Colonic mucosa (tissue), 4 donors: ENCODE measurements at regions not wholly inside any gene's neighbourhood (a gene's known extent, or its start where the extent isn't known, plus 50 kb on each side); places are given as distances from the start of the nearest gene placed in this dataset.

ENCODE experiments used
- DNase-seq: peaks from one replicate; pipeline ENCODE4 v3.0.0-alpha.2; 2020
- H3K27ac ChIP-seq: fragments of 200-600 bp; one replicate; pipeline ENCODE4 v1.8.0; 2021
- H3K27me3 ChIP-seq: fragments of 200-600 bp; one replicate; pipeline ENCODE4 v1.8.0; 2021
- H3K36me3 ChIP-seq: fragments of 200-600 bp; one replicate; pipeline ENCODE4 v1.8.0; 2021
- H3K4me1 ChIP-seq: fragments of 200-600 bp; one replicate; pipeline ENCODE4 v1.8.0; 2021; ENCODE audit warnings: mild to moderate bottlenecking
- H3K4me3 ChIP-seq: fragments of 200-600 bp; one replicate; pipeline ENCODE4 v1.8.0; 2021
- H3K9ac ChIP-seq, 2 donors: one replicate each; pipeline ENCODE4 v1.7.0; 2013; ENCODE audit warnings: control low read depth in 2 of 2, low read depth in 2 of 2, low read length in 2 of 2
- H3K9me3 ChIP-seq: fragments of 200-600 bp; one replicate; pipeline ENCODE4 v1.8.0; 2021
- intact Hi-C: fragments of 100-400 bp; cut with DNase I; formaldehyde crosslinking; loops from one replicate; pipeline ENCODE4 v1.14.1; 2022
- TF ChIP-seq, protein P1 (sequence below): fragments of 200-600 bp; IDR thresholded peaks from one replicate; pipeline ENCODE4 v1.8.0; 2022; ENCODE audit warnings: antibody characterized with exemption, mild to moderate bottlenecking
- donor health status: healthy.
- donor health status: DM: no; HTN: no; CAD: no.
- donor health status: DM: no; HTN: no; CAD: no.

- TF ChIP-seq, protein P1, sequence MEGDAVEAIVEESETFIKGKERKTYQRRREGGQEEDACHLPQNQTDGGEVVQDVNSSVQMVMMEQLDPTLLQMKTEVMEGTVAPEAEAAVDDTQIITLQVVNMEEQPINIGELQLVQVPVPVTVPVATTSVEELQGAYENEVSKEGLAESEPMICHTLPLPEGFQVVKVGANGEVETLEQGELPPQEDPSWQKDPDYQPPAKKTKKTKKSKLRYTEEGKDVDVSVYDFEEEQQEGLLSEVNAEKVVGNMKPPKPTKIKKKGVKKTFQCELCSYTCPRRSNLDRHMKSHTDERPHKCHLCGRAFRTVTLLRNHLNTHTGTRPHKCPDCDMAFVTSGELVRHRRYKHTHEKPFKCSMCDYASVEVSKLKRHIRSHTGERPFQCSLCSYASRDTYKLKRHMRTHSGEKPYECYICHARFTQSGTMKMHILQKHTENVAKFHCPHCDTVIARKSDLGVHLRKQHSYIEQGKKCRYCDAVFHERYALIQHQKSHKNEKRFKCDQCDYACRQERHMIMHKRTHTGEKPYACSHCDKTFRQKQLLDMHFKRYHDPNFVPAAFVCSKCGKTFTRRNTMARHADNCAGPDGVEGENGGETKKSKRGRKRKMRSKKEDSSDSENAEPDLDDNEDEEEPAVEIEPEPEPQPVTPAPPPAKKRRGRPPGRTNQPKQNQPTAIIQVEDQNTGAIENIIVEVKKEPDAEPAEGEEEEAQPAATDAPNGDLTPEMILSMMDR, result no peak
- H3K4me3 ChIP-seq, result no peak overlapping the region
- H3K4me1 ChIP-seq, result no peaks in the 10 kb centered on the region
- DNase-seq, result no peak
- no peak overlapping the region for H3K27ac ChIP-seq
- H3K27me3 ChIP-seq, result no peaks in the 10 kb centered on the region
- no peak overlapping the region for H3K9ac ChIP-seq
- intact Hi-C loops, result no loop called here
- H3K36me3 ChIP-seq, result no peaks in the 10 kb centered on the region
- no peaks in the 10 kb centered on the region for H3K9me3 ChIP-seq
Measured at GRCh38 chr14:26905229-26905628, 307.4 kb upstream of the NOVA1 start.

- Histone ChIP-seq H3K4me3 (no peak overlapping the region), H3K9ac (no peak overlapping the region), H3K9me3 (no peaks in the 10 kb centered on the region), H3K4me1 (no peaks in the 10 kb centered on the region), H3K27me3 (no peaks in the 10 kb centered on the region), H3K27ac (no peak overlapping the region), H3K36me3 (no peaks in the 10 kb centered on the region)
- intact Hi-C loops, result no loop called here
- TF ChIP-seq, protein P1, result no peak
- DNase-seq, result no peak
Measured at GRCh38 chr14:26913786-26914185, 316.0 kb upstream of the NOVA1 start.

DNA sequence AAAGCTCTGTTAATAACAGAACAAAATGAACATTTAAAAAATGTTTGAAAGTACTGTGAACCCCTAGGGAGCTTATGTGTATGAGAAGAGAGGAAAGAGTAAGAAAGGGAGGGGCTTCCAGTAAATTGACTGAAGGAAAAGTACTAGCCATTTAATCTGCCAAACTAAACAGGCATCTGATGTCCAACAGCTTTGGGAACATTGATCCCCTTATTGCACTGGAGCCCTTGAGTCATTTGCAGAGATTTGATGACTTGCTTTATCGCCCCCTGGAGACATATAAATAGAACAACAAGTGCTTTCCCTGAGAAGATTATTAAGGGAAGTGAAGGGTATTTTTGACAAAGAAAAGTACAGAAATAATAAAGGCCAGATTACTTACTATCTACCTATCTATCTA is 319.3 kb upstream of the NOVA1 start:
- Histone ChIP-seq H3K27ac (no peak overlapping the region), H3K9me3 (no peaks in the 10 kb centered on the region), H3K4me1 (no peaks in the 10 kb centered on the region), H3K9ac (no peak overlapping the region), H3K36me3 (no peaks in the 10 kb centered on the region), H3K4me3 (no peak overlapping the region), H3K27me3 (no peaks in the 10 kb centered on the region)
- TF ChIP-seq, protein P1, result peak; percentile 22
- DNase-seq, result no peak
- intact Hi-C loops, result no loop called here

DNA sequence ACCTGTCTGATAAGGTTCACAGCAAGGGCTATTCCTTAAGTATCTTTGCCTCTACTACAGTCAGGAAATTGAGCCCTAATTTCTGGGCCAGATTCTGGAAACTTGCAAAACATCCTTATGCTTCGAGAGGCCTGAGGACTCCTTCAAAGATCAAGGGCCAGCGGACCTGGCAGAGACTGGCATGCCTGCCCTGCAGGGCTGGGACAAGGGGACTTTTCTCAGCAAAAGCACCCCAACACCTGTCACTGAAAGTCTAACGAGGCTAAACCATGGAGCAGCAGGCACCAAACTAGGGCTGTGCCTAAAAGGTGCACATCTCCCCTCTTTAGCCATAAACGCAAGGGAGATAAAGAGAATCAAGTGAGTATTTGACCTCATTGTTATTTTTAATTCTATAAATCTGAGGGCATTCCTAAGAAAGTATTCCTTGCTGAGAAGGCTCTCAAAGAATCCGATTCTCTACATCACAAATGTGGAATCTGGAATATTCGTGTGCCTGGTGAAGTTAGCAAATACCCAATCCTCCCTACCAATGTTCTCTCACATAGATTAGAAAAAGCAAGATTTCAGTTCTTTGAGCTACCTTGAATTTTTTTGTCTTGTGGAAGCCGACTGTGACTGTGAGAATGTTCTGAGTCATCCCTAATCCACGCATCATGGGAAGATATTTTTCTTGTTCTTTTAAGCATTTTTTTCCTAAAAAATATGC is 328.2 kb upstream of the NOVA1 start:
- intact Hi-C loops, result no loop called here
- TF ChIP-seq, protein P1, result no peak
- Histone ChIP-seq H3K27me3 (no peaks in the 10 kb centered on the region), H3K9ac (no peak overlapping the region), H3K9me3 (no peaks in the 10 kb centered on the region), H3K27ac (no peak overlapping the region), H3K4me1 (no peaks in the 10 kb centered on the region), H3K4me3 (no peak overlapping the region), H3K36me3 (no peaks in the 10 kb centered on the region)
- no peak for DNase-seq

GRCh38 chr14:26926585-26926984 is 328.8 kb upstream of the NOVA1 start:
- Histone ChIP-seq H3K27me3 (no peaks in the 10 kb centered on the region), H3K27ac (no peak overlapping the region), H3K9ac (no peak overlapping the region), H3K9me3 (no peaks in the 10 kb centered on the region), H3K36me3 (no peaks in the 10 kb centered on the region), H3K4me3 (no peak overlapping the region), H3K4me1 (no peaks in the 10 kb centered on the region)
- no peak for DNase-seq
- TF ChIP-seq, protein P1, result no peak
- intact Hi-C loops, result no loop called here
